ENCODE measurements at regions not wholly inside any gene's neighbourhood (a gene's known extent, or its start where the extent isn't known, plus 50 kb on each side); places are given as distances from the start of the nearest gene placed in this dataset.

DNA sequence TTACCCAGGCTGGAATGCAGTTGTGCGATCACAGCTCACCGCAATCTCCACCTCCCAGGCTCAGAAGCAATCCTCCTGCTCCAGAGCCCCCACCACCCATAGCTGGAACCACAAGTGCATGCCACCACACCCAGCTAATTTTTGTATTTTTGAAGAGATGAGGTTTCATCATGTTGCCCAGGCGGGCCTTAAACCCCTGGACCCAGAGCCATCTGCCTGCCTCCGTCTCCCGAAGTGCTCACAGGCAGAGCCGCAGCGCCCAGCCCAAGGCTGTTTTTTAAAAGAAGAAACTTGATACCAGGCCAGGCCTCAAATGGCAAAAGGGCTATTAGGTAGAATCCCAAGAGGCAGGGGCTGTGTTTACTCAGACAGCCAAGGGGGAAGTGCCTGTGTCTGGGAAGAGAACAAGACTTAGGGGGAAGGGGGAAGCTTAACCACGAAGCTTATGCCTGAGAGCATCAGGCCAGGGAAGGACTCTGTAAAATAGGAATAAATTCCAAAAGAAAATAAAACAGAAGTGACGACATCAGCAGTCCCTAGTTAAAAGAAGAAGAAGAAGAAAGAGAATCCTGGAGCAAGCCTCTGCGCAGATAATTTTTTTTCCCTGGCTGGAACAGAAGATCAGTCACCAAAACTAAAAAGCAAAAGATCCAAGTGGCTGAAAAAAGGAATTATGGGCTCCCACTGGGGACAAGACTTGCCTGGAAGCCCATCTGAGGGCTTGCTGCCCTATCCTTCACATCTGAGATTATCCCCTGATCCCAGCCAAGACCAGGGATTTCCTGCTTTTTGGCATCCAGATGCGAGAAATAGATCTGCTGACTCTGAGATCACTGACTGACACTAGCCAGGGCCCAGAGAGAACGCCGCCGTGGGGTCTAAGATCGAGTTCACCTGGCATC lies 170.5 kb downstream of the NDUFA12 start:
- H3K4me3 ChIP-seq (ENCODE audit: low read depth in 2 of 2, low read length in 1 of 2), result no peak overlapping the region
- no peaks in the 10 kb centered on the region for H3K9me3 ChIP-seq
- no peak overlapping the region for H3K4me2 ChIP-seq
- H3K27ac ChIP-seq (ENCODE audit: low read depth in 2 of 2, low read length in 1 of 2), result no peak overlapping the region
- WGBS (ENCODE audit: low lambda C conversion rate), result 67% methylated on average over 15 of the region's 15 CpGs
- DNase-seq, result no peak
- no peaks in the 10 kb centered on the region for H3K36me3 ChIP-seq (replicated peaks in 1 of 2; ENCODE audit: control insufficient read depth in 1 of 2, insufficient read depth in 2 of 2, low read length in 1 of 2)
- TF ChIP-seq YY1 (IDR thresholded peaks at IDR 0.05; ENCODE audit: low read depth) (no peak), RFX5 (IDR thresholded peaks at IDR 0.05; ENCODE audit: low read length) (no peak), MEF2A (IDR thresholded peaks at IDR 0.05; ENCODE audit: borderline replicate concordance, low read depth) (no peak), SIN3A (IDR thresholded peaks at IDR 0.05; ENCODE audit: borderline replicate concordance, low read depth, low read length) (no peak), NRF1 (IDR thresholded peaks at IDR 0.05; ENCODE audit: low read depth, low read length) (no peak), RXRA (IDR thresholded peaks at IDR 0.05; ENCODE audit: borderline replicate concordance, low read depth) (no peak), GATA2 (CRISPR knock-in tag; IDR thresholded peaks at IDR 0.05) (no peak), GABPA (IDR thresholded peaks at IDR 0.05; ENCODE audit: low read depth) (no peak), RCOR1 (IDR thresholded peaks at IDR 0.05; ENCODE audit: low read length) (no peak), FOXJ3 (CRISPR knock-in tag; IDR thresholded peaks at IDR 0.05) (no peak), JUND (IDR thresholded peaks at IDR 0.05) (no peak), EP300 (IDR thresholded peaks at IDR 0.05; ENCODE audit: borderline replicate concordance in 1 of 2, low read depth in 1 of 2, low read length in 1 of 2) (no peak), NFIC (IDR thresholded peaks at IDR 0.05; ENCODE audit: borderline replicate concordance) (no peak), FOSL2 (IDR thresholded peaks at IDR 0.05; ENCODE audit: borderline replicate concordance, low read depth) (no peak), EZH2phosphoT487 (IDR thresholded peaks at IDR 0.05; ENCODE audit: borderline replicate concordance, low read depth) (no peak), TCF12 (IDR thresholded peaks at IDR 0.05) (no peak)
- TF ChIP-seq, protein P1, sequence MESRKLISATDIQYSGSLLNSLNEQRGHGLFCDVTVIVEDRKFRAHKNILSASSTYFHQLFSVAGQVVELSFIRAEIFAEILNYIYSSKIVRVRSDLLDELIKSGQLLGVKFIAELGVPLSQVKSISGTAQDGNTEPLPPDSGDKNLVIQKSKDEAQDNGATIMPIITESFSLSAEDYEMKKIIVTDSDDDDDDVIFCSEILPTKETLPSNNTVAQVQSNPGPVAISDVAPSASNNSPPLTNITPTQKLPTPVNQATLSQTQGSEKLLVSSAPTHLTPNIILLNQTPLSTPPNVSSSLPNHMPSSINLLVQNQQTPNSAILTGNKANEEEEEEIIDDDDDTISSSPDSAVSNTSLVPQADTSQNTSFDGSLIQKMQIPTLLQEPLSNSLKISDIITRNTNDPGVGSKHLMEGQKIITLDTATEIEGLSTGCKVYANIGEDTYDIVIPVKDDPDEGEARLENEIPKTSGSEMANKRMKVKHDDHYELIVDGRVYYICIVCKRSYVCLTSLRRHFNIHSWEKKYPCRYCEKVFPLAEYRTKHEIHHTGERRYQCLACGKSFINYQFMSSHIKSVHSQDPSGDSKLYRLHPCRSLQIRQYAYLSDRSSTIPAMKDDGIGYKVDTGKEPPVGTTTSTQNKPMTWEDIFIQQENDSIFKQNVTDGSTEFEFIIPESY (IDR thresholded peaks at IDR 0.05; ENCODE audit: borderline replicate concordance, low read depth), result no peak
- TF ChIP-seq, protein P2, sequence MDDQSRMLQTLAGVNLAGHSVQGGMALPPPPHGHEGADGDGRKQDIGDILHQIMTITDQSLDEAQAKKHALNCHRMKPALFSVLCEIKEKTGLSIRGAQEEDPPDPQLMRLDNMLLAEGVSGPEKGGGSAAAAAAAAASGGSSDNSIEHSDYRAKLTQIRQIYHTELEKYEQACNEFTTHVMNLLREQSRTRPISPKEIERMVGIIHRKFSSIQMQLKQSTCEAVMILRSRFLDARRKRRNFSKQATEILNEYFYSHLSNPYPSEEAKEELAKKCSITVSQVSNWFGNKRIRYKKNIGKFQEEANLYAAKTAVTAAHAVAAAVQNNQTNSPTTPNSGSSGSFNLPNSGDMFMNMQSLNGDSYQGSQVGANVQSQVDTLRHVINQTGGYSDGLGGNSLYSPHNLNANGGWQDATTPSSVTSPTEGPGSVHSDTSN (IDR thresholded peaks at IDR 0.05), result no peak
- TF ChIP-seq, protein P3, sequence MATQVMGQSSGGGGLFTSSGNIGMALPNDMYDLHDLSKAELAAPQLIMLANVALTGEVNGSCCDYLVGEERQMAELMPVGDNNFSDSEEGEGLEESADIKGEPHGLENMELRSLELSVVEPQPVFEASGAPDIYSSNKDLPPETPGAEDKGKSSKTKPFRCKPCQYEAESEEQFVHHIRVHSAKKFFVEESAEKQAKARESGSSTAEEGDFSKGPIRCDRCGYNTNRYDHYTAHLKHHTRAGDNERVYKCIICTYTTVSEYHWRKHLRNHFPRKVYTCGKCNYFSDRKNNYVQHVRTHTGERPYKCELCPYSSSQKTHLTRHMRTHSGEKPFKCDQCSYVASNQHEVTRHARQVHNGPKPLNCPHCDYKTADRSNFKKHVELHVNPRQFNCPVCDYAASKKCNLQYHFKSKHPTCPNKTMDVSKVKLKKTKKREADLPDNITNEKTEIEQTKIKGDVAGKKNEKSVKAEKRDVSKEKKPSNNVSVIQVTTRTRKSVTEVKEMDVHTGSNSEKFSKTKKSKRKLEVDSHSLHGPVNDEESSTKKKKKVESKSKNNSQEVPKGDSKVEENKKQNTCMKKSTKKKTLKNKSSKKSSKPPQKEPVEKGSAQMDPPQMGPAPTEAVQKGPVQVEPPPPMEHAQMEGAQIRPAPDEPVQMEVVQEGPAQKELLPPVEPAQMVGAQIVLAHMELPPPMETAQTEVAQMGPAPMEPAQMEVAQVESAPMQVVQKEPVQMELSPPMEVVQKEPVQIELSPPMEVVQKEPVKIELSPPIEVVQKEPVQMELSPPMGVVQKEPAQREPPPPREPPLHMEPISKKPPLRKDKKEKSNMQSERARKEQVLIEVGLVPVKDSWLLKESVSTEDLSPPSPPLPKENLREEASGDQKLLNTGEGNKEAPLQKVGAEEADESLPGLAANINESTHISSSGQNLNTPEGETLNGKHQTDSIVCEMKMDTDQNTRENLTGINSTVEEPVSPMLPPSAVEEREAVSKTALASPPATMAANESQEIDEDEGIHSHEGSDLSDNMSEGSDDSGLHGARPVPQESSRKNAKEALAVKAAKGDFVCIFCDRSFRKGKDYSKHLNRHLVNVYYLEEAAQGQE (IDR thresholded peaks at IDR 0.05; ENCODE audit: low read depth, low read length), result no peak
- TF ChIP-seq, protein P4, sequence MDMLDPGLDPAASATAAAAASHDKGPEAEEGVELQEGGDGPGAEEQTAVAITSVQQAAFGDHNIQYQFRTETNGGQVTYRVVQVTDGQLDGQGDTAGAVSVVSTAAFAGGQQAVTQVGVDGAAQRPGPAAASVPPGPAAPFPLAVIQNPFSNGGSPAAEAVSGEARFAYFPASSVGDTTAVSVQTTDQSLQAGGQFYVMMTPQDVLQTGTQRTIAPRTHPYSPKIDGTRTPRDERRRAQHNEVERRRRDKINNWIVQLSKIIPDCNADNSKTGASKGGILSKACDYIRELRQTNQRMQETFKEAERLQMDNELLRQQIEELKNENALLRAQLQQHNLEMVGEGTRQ (IDR thresholded peaks at IDR 0.05; ENCODE audit: borderline replicate concordance, low read depth, low read length), result no peak
- H3K4me1 ChIP-seq (ENCODE audit: control insufficient read depth in 1 of 2, insufficient read depth in 2 of 2, low read depth in 1 of 2, low read length in 1 of 2), result no peaks in the 10 kb centered on the region; a peak in 1 of 4 replicates
- no peaks in the 10 kb centered on the region for H3K9me2 ChIP-seq
- ChIA-PET POLR2A (no interaction called here), CTCF (interaction anchor here (1.3 to 1.7 kb wide), 2 partner anchors 11 to 23 kb away, joined by 3 to 4 read pairs; no protein-coding TSS in a partner anchor)
- no peaks in the 10 kb centered on the region for H3K79me2 ChIP-seq (ENCODE audit: insufficient read depth)
- no peaks in the 10 kb centered on the region for H4K20me1 ChIP-seq (ENCODE audit: insufficient read depth)
- no peaks in the 10 kb centered on the region for H3F3A ChIP-seq (replicated peaks; ENCODE audit: insufficient read depth)
- H3K27me3 ChIP-seq (ENCODE audit: insufficient read depth), result no peaks in the 10 kb centered on the region
- no peak overlapping the region for H2AFZ ChIP-seq (ENCODE audit: low read depth)
- no peak overlapping the region for H3K9ac ChIP-seq

All from SK-N-SH (cell line).